Choroid plexus epithelial cell (primary cell): ENCODE measurements at regions not wholly inside any gene's neighbourhood (a gene's known extent, or its start where the extent isn't known, plus 50 kb on each side); places are given as distances from the start of the nearest gene placed in this dataset.
A peak's percentile ranks its signal among the peaks of the same experiment; 100 is the strongest.

Experiments used
- DNase-seq: peaks from one replicate; pipeline ENCODE4 v3.0.0-alpha.2; 2010; ENCODE audit warnings: low read depth
- H3K4me3 ChIP-seq: 2 replicates; pipeline ENCODE4 v1.5.1; 2011; ENCODE audit warnings: low read depth, mild to moderate bottlenecking, control low read depth, low read length, moderate library complexity
- TF ChIP-seq, protein P1 (sequence below): conservative IDR thresholded peaks from 2 replicates; pipeline ENCODE4 v1.5.1; 2011; ENCODE audit warnings: low read depth, mild to moderate bottlenecking, control low read depth, inconsistent platforms, low read length, moderate library complexity

- TF ChIP-seq, protein P1, sequence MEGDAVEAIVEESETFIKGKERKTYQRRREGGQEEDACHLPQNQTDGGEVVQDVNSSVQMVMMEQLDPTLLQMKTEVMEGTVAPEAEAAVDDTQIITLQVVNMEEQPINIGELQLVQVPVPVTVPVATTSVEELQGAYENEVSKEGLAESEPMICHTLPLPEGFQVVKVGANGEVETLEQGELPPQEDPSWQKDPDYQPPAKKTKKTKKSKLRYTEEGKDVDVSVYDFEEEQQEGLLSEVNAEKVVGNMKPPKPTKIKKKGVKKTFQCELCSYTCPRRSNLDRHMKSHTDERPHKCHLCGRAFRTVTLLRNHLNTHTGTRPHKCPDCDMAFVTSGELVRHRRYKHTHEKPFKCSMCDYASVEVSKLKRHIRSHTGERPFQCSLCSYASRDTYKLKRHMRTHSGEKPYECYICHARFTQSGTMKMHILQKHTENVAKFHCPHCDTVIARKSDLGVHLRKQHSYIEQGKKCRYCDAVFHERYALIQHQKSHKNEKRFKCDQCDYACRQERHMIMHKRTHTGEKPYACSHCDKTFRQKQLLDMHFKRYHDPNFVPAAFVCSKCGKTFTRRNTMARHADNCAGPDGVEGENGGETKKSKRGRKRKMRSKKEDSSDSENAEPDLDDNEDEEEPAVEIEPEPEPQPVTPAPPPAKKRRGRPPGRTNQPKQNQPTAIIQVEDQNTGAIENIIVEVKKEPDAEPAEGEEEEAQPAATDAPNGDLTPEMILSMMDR, result no peak
- peak; percentile 7 for DNase-seq
- H3K4me3 ChIP-seq, result no peak overlapping the region
These were observed 173.9 kb upstream of the CD96 start for GRCh38 chr3:111368056-111368455.

DNA sequence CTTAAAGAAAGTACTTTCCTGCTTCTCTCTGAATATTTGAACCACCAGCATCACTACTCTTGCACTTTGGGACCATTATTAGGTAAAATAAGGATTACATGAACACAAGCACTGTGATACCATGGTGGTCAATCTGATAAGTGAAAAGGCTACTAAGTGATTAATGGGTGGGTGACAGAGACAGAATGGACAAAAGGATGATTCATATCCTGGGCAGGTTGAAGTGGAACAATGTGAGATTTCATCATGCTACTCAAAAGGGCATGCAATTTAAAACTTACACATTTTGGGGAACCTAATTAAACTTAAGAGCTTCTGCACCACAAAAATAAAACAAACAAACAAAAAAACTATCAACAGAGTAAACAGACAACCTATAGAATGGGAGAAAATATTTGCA is 172.0 kb upstream of the CD96 start:
- TF ChIP-seq, protein P1, result no peak
- no peak overlapping the region for H3K4me3 ChIP-seq
- no peak for DNase-seq

GRCh38 chr3:111373239-111373638 is 168.8 kb upstream of the CD96 start:
- H3K4me3 ChIP-seq, result no peak overlapping the region
- TF ChIP-seq, protein P1, result no peak
- no peak for DNase-seq

GRCh38 chr3:111373861-111374260 is 168.1 kb upstream of the CD96 start:
- no peak overlapping the region for H3K4me3 ChIP-seq
- TF ChIP-seq, protein P1, result no peak
- no peak for DNase-seq

DNA sequence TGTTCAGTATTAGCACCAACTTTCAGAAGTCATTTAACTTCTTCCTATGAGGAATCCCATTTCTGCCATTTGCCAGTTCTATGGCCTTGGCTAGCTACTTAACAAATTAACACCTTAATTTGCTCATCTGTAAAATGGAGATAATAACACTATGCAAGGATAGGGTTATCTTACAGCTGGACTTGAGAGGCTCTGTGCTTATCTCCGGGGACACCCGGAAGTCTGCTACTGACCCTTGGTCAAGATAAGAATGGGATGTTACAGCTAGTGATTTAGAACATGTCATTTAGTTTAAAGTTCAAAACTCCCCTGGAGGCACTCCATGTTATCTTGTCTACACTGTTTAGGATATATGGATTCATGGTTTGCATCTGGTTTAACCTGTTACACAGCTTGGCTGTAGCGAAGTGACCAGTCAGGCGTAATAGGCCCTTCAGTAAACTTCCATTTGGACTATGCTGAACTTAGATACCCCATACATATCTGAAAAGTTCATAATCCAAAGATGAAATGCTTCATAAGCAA is 156.0 kb upstream of the CD96 start:
- no peak for DNase-seq
- TF ChIP-seq, protein P1, result no peak
- H3K4me3 ChIP-seq, result no peak overlapping the region

DNA sequence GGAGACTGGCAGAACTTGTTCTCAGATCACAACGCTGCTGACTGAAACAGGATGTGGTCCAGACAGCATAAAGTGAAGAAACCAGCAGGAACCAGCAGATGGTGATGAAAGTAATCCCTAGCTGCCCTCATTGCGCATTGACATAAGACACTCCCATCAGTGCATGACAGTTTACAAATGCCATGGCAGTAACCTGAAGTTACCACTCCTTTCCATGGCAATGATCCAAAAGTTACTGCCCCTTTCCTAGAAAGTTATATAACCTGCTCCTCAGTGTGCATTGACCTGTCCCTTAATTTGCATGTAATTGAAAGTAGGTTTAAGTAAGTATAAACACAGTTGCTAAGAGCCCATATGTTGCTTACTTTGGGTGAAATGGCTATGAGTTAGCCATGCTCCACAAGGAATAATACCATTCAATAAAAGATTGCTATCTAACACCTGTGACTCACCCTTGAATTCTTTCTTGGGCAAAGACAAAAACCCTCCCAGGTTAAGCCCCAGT is 149.1 kb upstream of the CD96 start:
- TF ChIP-seq, protein P1, result no peak
- no peak overlapping the region for H3K4me3 ChIP-seq
- peak; percentile 8 for DNase-seq

GRCh38 chr3:111412656-111413055 is 129.3 kb upstream of the CD96 start:
- TF ChIP-seq, protein P1, result no peak
- DNase-seq, result no peak
- H3K4me3 ChIP-seq, result no peak overlapping the region
